Inflammatory macrophage treated with lipopolysaccharide for 1 hour (primary cell): ENCODE measurements at regions not wholly inside any gene's neighbourhood (a gene's known extent, or its start where the extent isn't known, plus 50 kb on each side); places are given as distances from the start of the nearest gene placed in this dataset.
"Not testable (repeated sequence)": the region's sequence is repeated elsewhere in the genome, so short reads cannot be mapped to it uniquely, and the experiment has no call there.

ENCODE experiments used
- DNase-seq, 2 donors: peaks; one replicate each; pipeline ENCODE4 v3.0.0-alpha.2; 2020 to 2022

DNA sequence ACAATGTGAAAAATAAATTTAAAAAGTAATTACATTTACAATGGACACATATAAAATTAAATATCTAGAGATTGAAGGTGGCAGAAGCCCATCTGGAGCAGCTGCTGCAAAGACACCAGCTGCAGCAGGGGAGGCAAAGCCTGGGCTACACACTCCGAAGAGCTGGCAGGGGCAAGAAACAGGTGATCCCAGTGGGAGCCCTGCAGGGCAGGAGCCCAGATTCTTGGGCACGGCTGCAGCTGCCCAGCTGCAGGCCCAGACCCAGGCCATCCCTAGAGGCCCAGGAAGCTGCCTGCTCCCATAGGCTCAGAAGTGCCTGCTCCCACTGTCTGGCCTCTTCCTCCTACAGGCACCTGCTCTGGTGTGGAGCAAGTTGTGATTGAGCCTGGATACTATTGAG is 1547.9 kb upstream of the SPRY2 start:
- DNase-seq: no peak

DNA sequence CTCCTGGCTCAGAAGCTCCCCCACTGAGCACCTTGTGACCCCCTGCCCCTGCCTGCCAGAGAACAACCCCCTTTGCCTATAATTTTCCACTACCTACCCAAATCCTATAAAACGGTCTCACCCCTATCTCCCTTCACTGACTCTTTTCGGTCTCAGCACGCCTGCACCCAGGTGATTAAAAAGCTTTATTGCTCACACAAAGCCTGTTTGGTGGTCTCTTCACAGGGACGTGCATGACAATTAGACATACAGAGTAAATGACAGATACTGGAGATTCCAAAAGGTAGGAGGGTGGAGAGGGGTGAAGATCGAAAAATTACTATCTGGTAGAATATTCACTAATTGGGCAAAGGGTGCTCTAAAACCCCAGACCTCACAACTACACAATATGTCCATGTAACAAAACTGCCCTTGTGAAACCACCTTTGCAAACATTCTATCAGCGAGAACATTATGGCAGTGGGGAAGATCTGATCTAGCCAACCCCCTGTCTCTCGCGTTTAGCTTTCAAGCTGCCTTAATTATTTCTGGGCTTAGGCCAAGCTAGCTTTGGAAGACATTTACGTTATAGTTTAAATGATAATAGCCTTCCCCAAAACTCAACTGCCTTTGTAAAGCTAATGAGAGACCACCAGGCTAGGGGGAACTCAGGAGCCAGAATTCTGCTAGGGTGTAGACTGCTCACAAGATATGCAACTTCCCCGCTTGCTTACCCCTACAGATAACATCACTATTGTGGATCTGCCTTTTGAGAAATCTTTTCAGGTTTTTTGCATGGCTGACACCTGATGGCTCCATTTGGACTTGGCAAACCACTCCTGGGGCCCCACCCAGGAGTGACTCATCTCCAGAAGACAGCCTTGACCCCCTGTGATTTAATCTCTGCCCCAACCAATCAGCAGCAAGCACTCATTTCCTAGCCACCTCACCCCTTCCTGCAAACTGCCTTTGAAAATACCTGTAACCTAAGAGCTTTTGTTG is 1534.0 kb upstream of the SPRY2 start:
- DNase-seq: no peak

DNA sequence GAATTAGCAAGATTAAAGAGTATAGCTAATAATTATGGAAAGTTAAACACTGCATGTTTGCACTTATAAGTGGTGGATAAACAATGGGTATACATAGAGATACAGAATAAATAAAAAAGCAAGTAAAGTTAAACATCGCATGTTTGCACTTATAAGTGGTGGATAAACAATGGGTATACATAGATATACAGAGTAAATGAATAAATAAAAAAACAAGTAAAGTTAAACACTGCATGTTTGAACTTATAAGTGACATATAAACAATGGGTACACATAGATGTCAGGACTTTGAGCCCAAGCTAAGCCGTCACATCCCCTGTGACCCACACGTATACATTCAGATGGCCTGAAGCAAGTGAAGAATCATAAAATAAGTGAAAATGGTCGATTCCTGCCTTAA is 1533.3 kb upstream of the SPRY2 start:
- no peak for DNase-seq

DNA sequence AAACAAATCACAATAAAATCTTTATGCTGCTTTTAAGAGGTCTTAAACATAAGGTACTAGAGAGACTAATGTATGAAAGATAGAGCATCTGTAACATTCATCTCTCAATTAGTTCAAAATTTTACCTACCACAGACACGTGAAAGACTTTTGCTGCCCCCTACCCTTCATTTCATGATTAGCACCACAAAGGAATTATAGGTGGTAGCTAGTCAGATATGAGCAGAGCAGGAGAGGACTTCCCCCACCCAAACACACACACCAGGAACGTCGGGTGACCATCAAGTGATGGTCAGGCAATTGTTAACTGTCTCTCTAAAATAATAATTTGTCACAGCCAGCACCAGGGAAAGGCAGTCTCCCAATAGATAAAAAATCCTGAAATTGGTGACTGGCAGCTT is 1531.7 kb upstream of the SPRY2 start:
- DNase-seq: no peak

DNA sequence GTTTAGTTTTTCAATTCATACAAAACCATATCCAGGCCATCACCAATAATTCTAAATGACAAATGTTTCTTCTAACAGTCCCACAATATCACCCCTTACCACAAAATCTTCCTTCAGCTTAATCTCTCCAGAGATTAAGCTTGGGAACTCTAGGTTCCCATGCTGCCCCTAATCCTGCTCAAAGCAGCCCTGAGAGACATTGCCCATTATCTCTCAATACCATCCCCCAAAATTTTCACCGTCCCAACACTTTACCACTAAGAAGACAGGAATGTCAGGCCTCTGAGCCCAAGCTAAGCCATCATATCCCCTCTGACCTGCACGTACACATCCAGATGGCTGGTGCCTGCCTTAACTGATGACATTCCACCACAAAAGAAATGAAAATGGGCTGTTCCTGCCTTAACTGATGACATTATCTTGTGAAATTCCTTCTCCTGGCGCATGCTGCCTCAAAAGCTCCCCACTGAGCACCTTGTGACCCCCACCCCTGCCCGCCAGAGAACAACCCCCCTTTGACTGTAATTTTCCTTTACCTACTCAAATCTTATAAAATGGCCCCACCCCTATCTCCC is 1530.9 kb upstream of the SPRY2 start:
- DNase-seq: not testable (repeated sequence)

DNA sequence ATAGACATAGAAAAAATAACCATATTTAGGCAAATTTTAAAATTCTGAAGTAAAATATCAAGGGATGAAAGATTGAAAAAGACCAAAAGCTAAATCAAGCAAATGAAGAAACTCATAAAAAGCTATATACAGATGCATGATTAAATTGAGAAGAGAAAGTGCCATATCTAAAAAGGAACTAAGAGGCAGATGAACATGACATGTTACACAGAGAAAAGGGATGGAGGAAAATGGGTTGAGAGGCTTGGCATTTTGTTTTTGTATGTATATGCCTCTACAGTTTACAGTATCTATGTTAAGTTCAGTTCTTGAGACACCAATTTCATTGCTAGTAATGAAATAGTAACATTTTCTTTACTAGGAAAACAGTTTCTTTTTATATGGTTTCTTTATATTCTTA is 1507.4 kb upstream of the SPRY2 start:
- DNase-seq: no peak

DNA sequence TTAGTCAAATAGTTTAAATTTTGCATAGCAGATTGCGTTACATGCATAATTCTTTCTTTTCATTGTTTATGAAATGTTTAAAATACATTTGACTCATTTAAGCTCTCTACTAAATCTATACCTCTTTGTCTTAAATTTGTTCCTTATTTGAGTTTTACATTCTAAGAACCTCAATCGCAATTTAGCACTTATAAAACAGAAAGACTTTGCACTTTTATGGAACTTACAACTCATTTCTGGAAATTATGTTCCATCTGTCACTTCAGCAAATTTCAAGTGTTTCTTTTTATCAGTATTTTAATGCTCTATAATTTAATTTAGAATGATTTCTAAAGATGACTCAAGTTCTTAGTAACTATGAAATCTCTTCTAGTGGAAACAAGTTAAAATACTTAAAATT is 1505.8 kb upstream of the SPRY2 start:
- no peak for DNase-seq

DNA sequence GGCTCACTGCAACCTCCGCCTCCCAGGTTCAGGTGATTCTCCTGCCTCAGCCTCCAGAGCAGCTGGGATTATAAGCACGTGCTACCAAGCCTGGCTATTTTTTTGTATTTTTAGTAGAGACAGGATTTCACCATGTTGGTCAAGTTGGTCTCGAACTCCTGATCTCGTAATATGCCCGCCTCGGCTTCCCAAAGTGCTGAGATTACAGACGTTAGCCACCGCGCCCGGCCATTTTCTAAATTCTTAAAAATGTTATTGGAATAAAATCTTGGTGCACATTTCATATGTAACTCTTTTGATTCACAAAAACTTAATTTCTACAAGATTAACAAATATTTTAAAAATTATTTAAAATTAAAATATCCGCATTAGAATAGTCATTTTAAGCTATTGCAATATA is 1480.3 kb upstream of the SPRY2 start:
- no peak for DNase-seq

DNA sequence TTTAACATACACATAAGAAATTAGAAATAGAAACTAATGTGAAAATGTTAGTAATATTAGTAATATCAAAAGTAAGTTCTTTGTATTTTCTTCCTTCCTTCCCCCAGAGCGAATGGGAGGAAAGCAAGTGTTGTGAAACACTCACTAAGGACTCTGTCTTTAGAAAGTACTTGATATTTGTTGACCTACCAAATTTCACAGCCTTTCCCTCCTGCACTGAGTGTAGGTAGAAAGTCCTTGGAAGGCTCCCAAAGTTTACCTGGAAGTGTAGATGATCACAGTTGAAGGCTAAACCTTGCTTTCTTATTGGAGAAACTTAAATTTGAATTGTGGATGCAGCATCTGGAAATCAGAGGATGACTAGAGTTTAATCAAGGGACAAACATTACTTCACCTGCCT is 1459.5 kb upstream of the SPRY2 start:
- no peak for DNase-seq

DNA sequence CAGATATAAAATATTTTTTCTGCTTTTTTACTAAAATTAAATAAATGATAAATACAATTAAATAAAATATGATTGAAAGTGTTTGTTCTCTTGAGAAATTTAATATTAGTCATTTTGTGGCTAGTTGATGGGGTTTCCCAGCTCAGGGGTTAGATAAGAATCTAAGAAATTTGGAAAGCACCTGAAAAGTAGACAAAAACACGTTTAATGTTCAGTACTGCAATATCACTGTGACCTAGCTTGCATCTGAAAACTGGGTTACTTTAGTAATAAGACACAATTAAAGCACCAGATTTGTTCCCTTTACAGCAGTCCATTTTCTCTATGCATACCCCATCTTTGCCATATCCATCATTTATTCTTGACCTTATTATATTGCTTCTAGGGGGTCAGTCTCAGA is 1454.8 kb upstream of the SPRY2 start:
- DNase-seq: no peak

DNA sequence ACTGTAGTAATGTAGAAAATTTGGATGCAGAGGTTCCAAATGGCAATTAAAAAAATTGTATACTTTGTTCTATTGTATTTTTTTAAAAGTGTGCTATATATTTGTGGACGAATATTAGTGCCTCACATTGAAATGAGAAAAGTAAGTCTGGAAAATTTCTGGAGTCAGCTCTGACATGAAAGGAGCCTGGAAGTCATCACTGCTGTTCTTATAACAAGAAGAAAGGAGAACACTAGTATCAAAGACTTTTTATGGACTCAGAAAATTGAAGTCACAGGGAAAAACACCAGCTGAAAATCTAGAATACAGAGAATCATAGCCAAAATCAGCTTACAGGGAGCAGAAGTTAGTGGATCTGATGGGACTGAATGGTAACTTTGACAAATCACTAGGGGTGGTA is 1450.7 kb upstream of the SPRY2 start:
- DNase-seq: no peak

DNA sequence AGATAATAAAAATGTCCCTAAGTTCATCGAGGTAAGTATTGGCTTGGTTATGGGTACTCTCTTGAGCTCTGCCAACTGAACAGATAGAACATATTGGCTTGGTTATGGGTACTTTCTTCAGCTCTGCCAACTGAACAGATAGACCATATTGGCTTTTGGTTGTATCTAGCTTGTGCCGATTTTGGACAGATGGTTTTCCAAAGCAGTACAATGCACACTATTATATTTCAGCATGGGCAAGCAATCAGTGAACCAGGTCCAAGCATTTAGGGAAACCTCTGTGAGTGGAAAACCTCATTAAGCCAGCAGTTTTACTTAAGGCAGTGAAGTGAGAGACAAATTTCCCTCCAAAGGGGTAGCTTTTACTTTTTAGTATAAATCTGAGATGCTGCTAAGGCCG is 1440.5 kb upstream of the SPRY2 start:
- DNase-seq: no peak

DNA sequence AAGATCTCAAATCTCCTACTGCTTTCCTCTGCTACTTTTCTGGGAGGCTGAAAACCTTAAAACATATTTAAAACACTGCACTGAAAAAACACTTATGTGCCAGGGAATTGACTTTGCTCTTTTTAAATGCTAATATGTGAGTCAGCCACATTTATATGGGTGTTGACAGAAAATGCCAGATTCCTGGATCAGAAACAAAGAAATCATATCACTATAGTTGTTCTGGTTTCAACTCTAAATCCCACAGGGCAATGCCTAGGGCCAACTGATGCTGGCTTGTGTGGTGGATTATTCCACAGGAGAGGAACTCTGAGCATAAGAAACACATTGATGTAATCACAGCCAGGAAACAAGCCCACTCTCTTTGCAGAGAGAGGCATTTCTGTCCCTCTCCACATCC is 1439.0 kb upstream of the SPRY2 start:
- no peak for DNase-seq

DNA sequence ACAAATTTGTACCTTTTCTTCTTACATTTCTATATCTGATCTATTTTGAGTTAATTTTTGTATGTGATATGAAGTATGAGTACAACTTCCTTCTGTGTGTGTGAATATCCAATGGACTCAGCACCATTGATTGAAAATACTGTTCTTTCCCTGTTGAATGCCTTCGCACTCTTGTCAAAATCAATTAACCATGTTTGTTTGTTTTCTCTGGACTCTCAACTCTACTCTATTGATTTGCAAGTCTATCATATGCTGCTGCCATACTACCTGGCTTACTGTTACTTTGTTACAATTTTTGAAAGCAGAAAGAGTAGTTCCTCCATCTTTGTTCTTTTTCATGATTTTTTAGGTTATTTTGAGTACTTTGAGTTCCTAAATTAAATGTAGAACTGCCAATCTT is 1437.4 kb upstream of the SPRY2 start:
- DNase-seq: no peak

DNA sequence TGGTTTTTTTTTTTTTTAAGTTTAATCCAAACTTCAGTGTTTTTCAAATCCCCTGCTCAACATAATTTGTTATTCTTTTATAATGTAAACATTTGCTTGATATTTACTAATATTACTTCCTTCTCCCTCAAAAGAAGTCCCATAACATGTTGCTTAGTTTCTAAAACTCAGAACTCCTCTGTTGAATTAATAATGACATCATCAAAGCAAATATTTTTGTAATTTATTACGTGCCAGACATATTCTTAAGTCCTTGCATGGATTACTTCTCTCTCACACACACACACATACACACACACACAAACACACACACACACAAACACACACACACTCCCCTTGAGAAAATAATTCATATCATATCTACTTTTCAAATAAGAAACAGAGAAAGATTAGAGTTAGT is 1432.3 kb upstream of the SPRY2 start:
- no peak for DNase-seq

DNA sequence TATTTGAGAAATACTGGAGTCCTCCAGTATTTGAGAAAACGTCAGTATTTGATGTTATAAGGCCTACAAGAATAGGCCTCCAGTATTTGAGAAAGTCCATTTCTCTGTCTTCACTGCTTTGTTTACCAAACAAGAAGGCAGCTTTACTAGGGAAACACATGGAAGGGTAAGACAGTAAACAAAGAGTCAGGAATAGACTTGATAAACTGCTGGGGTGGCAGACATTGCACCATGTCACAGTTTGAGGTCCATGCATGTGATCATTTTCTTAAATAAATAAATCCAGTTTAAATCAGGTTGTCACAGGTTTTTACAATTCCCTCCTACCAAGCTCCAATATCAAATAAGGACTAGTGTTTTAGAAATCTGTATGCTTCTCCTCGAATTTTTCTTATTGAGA is 1431.0 kb upstream of the SPRY2 start:
- no peak for DNase-seq

DNA sequence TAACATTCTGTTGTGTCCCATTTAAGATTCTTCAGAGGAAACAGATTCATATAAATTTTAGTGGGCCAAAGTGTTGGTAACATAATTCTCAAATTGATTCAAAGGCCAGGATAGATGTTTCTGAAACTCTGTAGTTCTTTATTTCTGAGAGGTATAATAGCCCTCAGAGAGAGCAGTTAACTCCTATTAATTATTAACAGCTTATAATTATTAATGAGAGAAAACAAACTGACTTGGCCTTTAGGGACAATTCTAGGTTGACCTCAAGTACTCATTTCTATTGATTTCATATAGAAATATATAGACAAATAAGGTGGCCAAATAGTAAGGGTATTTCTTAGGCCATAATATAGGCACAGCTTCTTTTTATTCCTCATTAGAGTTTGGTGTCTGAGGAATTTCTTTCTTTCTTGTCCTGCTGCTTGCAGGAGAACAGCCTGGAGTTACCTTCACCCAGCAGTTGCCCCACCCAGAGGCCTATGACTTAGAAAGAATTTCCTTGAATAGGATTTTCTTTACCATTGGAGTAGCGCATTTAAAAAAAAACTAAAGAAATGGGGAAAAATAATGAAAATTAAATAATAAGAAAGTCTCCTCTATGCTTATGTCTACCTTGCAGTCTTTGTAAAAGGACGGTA is 1430.1 kb upstream of the SPRY2 start:
- no peak for DNase-seq

DNA sequence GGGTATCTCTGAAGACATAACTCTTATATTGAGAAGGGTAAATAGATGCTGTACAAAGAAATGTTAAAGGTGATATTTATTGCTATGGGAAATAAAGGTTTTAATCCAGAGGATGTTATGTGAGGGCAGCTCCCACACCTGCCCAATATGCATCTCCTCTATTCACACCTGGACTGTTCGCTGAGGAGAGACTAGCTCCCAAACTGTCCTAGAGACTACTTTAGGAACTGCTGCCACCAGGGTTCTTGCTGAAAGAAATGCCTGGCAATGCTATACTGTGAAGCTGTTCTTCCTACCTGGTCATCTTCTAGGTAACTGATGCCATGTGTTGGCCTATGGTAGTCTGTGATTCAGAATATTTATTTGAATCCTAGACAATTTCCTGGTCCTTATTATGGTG is 1421.5 kb upstream of the SPRY2 start:
- no peak for DNase-seq

DNA sequence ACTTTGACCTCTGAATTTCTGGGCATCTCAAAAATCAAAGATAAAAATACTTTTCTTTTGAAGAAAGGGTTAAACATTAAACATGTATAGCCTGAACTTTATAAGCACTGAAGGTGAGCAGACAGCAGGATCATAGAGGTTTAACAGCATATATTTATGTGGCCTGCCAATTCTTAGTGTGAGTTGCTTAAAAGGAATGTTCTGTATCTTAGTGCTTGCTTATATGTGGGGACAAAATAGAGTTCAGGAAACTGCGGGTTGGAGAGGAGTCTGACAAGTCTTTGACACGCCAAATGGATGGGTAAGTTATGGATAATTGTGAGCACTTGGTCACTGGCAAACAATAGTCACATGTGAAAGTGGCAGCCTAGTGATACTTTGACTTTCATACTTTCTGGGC is 1419.4 kb upstream of the SPRY2 start:
- DNase-seq: no peak

DNA sequence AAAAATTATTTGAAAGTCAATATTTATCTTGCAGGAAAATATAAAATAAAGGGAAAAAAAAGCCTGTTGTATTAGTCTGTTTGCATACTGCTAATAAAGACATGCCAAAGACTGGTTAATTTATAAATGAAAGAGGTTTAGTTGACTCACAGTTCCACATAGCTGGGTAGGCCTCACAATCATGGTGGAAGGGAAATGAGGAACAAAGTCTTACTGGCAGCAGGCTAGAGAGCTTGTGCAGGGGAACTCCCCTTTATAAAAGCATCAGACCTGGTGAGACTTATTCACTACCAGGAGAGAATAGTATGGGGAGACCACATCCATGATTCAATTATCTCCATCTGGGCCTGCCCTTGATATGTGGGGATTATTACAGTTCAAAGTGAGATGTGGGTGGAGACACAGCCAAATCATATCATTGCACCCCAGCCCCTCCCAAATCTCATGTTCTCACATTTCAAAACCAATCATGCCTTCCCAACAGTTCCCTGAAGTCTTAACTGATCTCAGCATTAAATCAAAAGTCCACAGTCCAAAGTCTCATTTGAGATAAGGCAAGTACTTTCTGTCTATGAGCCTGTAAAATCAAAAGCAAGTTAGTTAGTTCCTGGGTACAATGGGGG is 1416.5 kb upstream of the SPRY2 start:
- no peak for DNase-seq

DNA sequence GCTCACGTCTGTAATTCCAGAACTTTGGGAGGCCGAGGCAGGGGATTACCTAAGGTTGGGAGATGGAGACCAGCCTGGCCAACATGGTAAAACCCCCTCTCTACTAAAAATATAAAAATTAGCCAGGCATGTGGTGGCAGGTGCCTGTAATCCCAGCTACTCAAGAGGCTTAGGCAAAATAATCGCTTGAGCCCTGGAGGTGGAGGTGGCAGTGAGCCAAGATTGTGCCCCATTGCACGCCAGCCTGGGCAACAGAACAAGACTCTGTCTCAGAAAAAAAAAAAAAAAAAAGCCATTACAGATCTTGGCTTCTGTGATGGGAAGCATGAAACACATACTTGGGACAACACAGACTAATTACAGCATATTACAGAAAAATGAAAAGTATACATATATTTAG is 1404.5 kb upstream of the SPRY2 start:
- no peak for DNase-seq

DNA sequence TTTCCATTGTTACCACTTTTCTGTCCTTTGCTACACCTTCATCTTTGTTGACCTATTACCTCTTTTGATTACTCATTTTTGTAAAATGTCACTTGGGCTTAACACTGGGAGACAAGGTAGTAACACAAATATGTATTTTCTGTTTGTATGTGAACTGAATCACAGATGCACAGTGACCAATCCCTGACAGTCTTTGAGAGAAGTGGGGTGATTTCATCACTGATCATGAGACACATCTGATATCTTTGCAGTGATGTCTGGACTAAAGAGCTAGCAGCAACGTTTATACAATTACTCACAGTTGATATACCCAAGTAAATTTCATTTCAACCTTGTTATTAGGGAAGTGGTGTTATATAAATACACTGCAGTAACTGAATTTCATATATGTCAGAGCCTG is 1397.4 kb upstream of the SPRY2 start:
- DNase-seq: no peak

DNA sequence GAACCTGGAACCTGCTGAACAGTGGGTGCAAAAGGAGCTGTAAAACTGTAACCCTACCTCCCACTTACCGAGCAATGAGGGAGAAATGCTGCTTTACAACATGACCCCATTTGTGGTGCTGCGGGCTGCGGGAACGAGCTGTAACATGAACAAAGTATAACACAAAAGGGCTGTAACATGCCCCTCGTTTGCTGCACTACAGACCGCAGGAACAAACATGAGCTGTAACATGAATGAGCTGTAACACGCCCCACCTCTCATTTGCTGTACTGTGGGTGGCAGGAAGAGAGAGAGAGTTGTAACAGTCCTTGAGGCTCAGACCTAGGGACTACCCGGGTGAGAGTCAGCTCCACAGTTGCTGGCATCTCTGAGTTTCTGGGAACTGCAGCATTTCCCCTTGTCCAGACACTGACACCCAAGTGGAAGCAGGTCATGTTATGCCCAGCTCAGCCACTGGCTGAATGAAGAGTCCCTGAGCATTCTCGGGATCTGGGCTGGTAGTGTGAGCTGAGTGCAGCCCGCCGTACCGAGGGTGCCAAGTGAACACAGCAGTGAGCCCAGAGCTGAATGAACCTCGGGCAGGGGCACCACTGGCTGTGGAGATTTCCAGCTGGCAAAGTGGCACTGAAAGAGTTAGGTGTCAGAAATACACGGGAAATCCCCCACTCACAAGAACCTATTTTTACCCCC is 1385.3 kb upstream of the SPRY2 start:
- no peak for DNase-seq
